ENCODE measurements at regions not wholly inside any gene's neighbourhood (a gene's known extent, or its start where the extent isn't known, plus 50 kb on each side); places are given as distances from the start of the nearest gene placed in this dataset.

- no peak for DNase-seq (ENCODE audit: low read depth)
These were observed 88.2 kb upstream of the ZNF618 start for GRCh38 chr9:113787871-113788270.

- DNase-seq (ENCODE audit: low read depth) = no peak
These were observed 87.3 kb upstream of the ZNF618 start for GRCh38 chr9:113788616-113789330.

- DNase-seq (ENCODE audit: low read depth) = no peak
These were observed 86.0 kb upstream of the ZNF618 start for GRCh38 chr9:113790093-113790492.

GRCh38 chr9:113793558-113793957 lies 82.6 kb upstream of the ZNF618 start:
- no peak for DNase-seq (ENCODE audit: low read depth)

GRCh38 chr9:113794721-113795120 lies 81.4 kb upstream of the ZNF618 start:
- no peak for DNase-seq (ENCODE audit: low read depth)

- no peak for DNase-seq (ENCODE audit: low read depth)
These were observed 80.2 kb upstream of the ZNF618 start for GRCh38 chr9:113795811-113796392.

- DNase-seq (ENCODE audit: low read depth) = no peak
These were observed 79.3 kb upstream of the ZNF618 start for GRCh38 chr9:113796646-113797426.

GRCh38 chr9:113798062-113799030 lies 77.8 kb upstream of the ZNF618 start:
- no peak for DNase-seq (ENCODE audit: low read depth)

- no peak for DNase-seq (ENCODE audit: low read depth)
These were observed 75.8 kb upstream of the ZNF618 start for GRCh38 chr9:113800276-113800675.

- DNase-seq (ENCODE audit: low read depth) = no peak
These were observed 72.1 kb upstream of the ZNF618 start for GRCh38 chr9:113803811-113804589.

- no peak for DNase-seq (ENCODE audit: low read depth)
These were observed 70.5 kb upstream of the ZNF618 start for GRCh38 chr9:113805486-113806132.

- peak; percentile 15 for DNase-seq (ENCODE audit: low read depth)
These were observed 68.7 kb upstream of the ZNF618 start for GRCh38 chr9:113807173-113808061.

- DNase-seq (ENCODE audit: low read depth) = no peak
These were observed 67.4 kb upstream of the ZNF618 start for GRCh38 chr9:113808391-113809358.

GRCh38 chr9:113817171-113817570 lies 58.9 kb upstream of the ZNF618 start:
- no peak for DNase-seq (ENCODE audit: low read depth)

- no peak for DNase-seq (ENCODE audit: low read depth)
These were observed 57.7 kb upstream of the ZNF618 start for GRCh38 chr9:113818391-113818790.

GRCh38 chr9:113822315-113822714 lies 53.8 kb upstream of the ZNF618 start:
- no peak for DNase-seq (ENCODE audit: low read depth)

GRCh38 chr9:113823421-113823820 lies 52.7 kb upstream of the ZNF618 start:
- DNase-seq (ENCODE audit: low read depth) = no peak
